Suprapubic skin (tissue), 4 donors: ENCODE measurements at regions not wholly inside any gene's neighbourhood (a gene's known extent, or its start where the extent isn't known, plus 50 kb on each side); places are given as distances from the start of the nearest gene placed in this dataset.

Source experiments
- DNase-seq, 2 donors: peaks; one replicate each; pipeline ENCODE4 v3.0.0-alpha.2; 2019; ENCODE audit warnings: low spot score in 2 of 2
- H3K27ac ChIP-seq: fragments of 200-600 bp; sonication (generic); one replicate; pipeline ENCODE4 v1.5.1; 2019
- H3K27me3 ChIP-seq: fragments of 200-600 bp; sonication (generic); one replicate; pipeline ENCODE4 v1.5.1; 2019
- H3K36me3 ChIP-seq: fragments of 200-600 bp; sonication (generic); one replicate; pipeline ENCODE4 v1.5.1; 2019
- H3K4me1 ChIP-seq: fragments of 200-600 bp; sonication (generic); one replicate; pipeline ENCODE4 v1.5.1; 2019
- H3K4me3 ChIP-seq: fragments of 200-600 bp; sonication (generic); one replicate; pipeline ENCODE4 v1.5.1; 2019; ENCODE audit warnings: mild to moderate bottlenecking
- H3K9me3 ChIP-seq: fragments of 200-600 bp; sonication (generic); one replicate; pipeline ENCODE4 v1.5.1; 2019
- CTCF ChIP-seq, 2 donors: fragments of 200-600 bp in 1 of 2; fragments of 450-650 bp in 1 of 2; sonication (generic) in 1 of 2; IDR thresholded peaks; one replicate each; pipeline ENCODE4 v1.5.1; 2016 to 2019; ENCODE audit warnings: antibody characterized with exemption in 2 of 2, mild to moderate bottlenecking in 1 of 2, moderate library complexity in 1 of 2
- EP300 ChIP-seq: sonication (generic); formaldehyde crosslinking; IDR thresholded peaks from one replicate; pipeline ENCODE4 v1.6.1; 2017; ENCODE audit warnings: antibody characterized with exemption
- POLR2A ChIP-seq, 2 donors: fragments of 450-650 bp; IDR thresholded peaks; one replicate each; pipeline ENCODE4 v1.6.1; 2017; ENCODE audit warnings: antibody characterized with exemption in 2 of 2, mild to moderate bottlenecking in 2 of 2, moderate library complexity in 2 of 2
- POLR2AphosphoS5 ChIP-seq, 3 donors: sonication (generic); formaldehyde crosslinking; IDR thresholded peaks; one replicate each; pipeline ENCODE4 v1.6.1; 2017; ENCODE audit warnings: antibody characterized with exemption in 3 of 3
- WGBS: methylation state at CpG from one replicate; pipeline ENCODE4 v1.1.5; 2018; 5-methylcytosine and 5-hydroxymethylcytosine counted together

- Histone ChIP-seq H3K36me3 (no peaks in the 10 kb centered on the region), H3K4me1 (no peaks in the 10 kb centered on the region), H3K9me3 (no peaks in the 10 kb centered on the region), H3K4me3 (no peak overlapping the region), H3K27me3 (no peaks in the 10 kb centered on the region), H3K27ac (no peak overlapping the region)
- whole genome bisulfite sequencing: 23% methylated on average over 4 of the region's 4 CpGs
- TF ChIP-seq POLR2A (IDR thresholded peaks at IDR 0.05) (no peak), CTCF (IDR thresholded peaks at IDR 0.05) (no peak), EP300 (no peak), POLR2AphosphoS5 (IDR thresholded peaks at IDR 0.05) (no peak)
- no peak for DNase-seq
Measured at GRCh38 chr16:17951378-17951777, 385.2 kb downstream of the NPIPA8 start.

GRCh38 chr16:17949982-17950250 is 386.6 kb downstream of the NPIPA8 start:
- no peak overlapping the region for H3K4me3 ChIP-seq
- H3K9me3 ChIP-seq: no peaks in the 10 kb centered on the region
- H3K4me1 ChIP-seq: no peaks in the 10 kb centered on the region
- no peaks in the 10 kb centered on the region for H3K36me3 ChIP-seq
- no peak for TF ChIP-seq POLR2AphosphoS5 (IDR thresholded peaks at IDR 0.05)
- no peak for TF ChIP-seq CTCF (IDR thresholded peaks at IDR 0.05)
- TF ChIP-seq POLR2A (IDR thresholded peaks at IDR 0.05): no peak
- no peak for TF ChIP-seq EP300
- 61% methylated on average over 4 of the region's 4 CpGs for WGBS
- no peak for DNase-seq
- H3K27ac ChIP-seq: no peak overlapping the region
- H3K27me3 ChIP-seq: no peaks in the 10 kb centered on the region

- Histone ChIP-seq H3K27ac (no peak overlapping the region), H3K9me3 (no peaks in the 10 kb centered on the region), H3K4me3 (no peak overlapping the region), H3K27me3 (no peaks in the 10 kb centered on the region), H3K36me3 (no peaks in the 10 kb centered on the region), H3K4me1 (no peaks in the 10 kb centered on the region)
- no peak for DNase-seq
- TF ChIP-seq POLR2A (IDR thresholded peaks at IDR 0.05) (no peak), CTCF (IDR thresholded peaks at IDR 0.05) (no peak), EP300 (no peak), POLR2AphosphoS5 (IDR thresholded peaks at IDR 0.05) (no peak)
- WGBS: 48% methylated on average over 7 of the region's 10 CpGs
Measured at GRCh38 chr16:17949141-17949981, 387.2 kb downstream of the NPIPA8 start.

- H3K27ac ChIP-seq: no peak overlapping the region
- TF ChIP-seq EP300: no peak
- no peak for TF ChIP-seq CTCF (IDR thresholded peaks at IDR 0.05)
- TF ChIP-seq POLR2A (IDR thresholded peaks at IDR 0.05): no peak
- no peak for TF ChIP-seq POLR2AphosphoS5 (IDR thresholded peaks at IDR 0.05)
- no peaks in the 10 kb centered on the region for H3K4me1 ChIP-seq
- DNase-seq: no peak
- no peaks in the 10 kb centered on the region for H3K9me3 ChIP-seq
- 94% methylated on average over 3 of the region's 3 CpGs for WGBS
- no peaks in the 10 kb centered on the region for H3K27me3 ChIP-seq
- no peaks in the 10 kb centered on the region for H3K36me3 ChIP-seq
- no peak overlapping the region for H3K4me3 ChIP-seq
Measured at GRCh38 chr16:17947637-17948036, 388.9 kb downstream of the NPIPA8 start.

- TF ChIP-seq EP300 (no peak), POLR2A (IDR thresholded peaks at IDR 0.05) (no peak), POLR2AphosphoS5 (IDR thresholded peaks at IDR 0.05) (no peak), CTCF (IDR thresholded peaks at IDR 0.05) (no peak)
- 100% methylated on average over 1 of the region's 1 CpG for WGBS
- H3K27me3 ChIP-seq: no peaks in the 10 kb centered on the region
Measured at GRCh38 chr16:17947165-17947564, 389.4 kb downstream of the NPIPA8 start.

More at GRCh38 chr16:17947165-17947564, 389.4 kb downstream of the NPIPA8 start:
- no peak for DNase-seq
- H3K27ac ChIP-seq: no peak overlapping the region
- H3K4me1 ChIP-seq: no peaks in the 10 kb centered on the region
- no peaks in the 10 kb centered on the region for H3K36me3 ChIP-seq
- H3K9me3 ChIP-seq: no peaks in the 10 kb centered on the region
- H3K4me3 ChIP-seq: no peak overlapping the region
